GM12878 (cell line): ENCODE measurements at regions not wholly inside any gene's neighbourhood (a gene's known extent, or its start where the extent isn't known, plus 50 kb on each side); places are given as distances from the start of the nearest gene placed in this dataset.
A peak's percentile ranks its signal among the peaks of the same experiment; 100 is the strongest.

ENCODE experiments used
- ATAC-seq: fragments of 200-7000 bp; cut with Tn5 transposase; 3 replicates; pipeline ENCODE4 v1.9.1; 2020; ENCODE audit warnings: mild to moderate bottlenecking, moderate library complexity
- BruUV-seq: library from RNA; stranded (reverse); fragments of 400-500 nt; replicated peaks from 2 replicates; lab custom pipeline; 2021; lab: Mats Ljungman, UMichigan
- CTCF ChIA-PET: fragments of 300-600 bp; sonication (Branson Sonifier 250); formaldehyde crosslinking; extraction: SDS; loops from one replicate; lab custom pipeline; 2021; ENCODE audit warnings: inconsistent platforms; lab: Yijun Ruan, JAX
- POLR2A ChIA-PET: fragments of 350-600 bp; formaldehyde crosslinking; extraction: SDS; loops from one replicate; lab custom pipeline; 2021; ENCODE audit warnings: inconsistent platforms; lab: Charles Lee
- RAD21 ChIA-PET: fragments of 300-600 bp; sonication (Branson Sonifier 250); formaldehyde crosslinking; loops from one replicate; lab custom pipeline; 2023; ENCODE audit warnings: antibody characterized with exemption; ENCODE audit not compliant: unreplicated experiment; lab: Charles Lee
- SMC1A ChIA-PET: fragments of 300-600 bp; sonication (Branson Sonifier 250); formaldehyde crosslinking; loops from one replicate; lab custom pipeline; 2023; ENCODE audit not compliant: unreplicated experiment, uncharacterized antibody; lab: Charles Lee
- DNase-seq: peaks from one replicate; pipeline ENCODE4 v3.0.0-alpha.2; 2011; ENCODE audit warnings: low read depth, low spot score
- FAIRE-seq: peaks from 3 replicates; lab custom pipeline; 2011; peaks lifted over from hg19 to GRCh38; lab: Jason Lieb, UNC
- H2AFZ ChIP-seq: 2 replicates; pipeline ENCODE4 v1.6.0; 2011; ENCODE audit warnings: low read depth, low read length, control low read depth; ENCODE audit not compliant: control insufficient read depth
- H3K27ac ChIP-seq: 2 replicates; pipeline ENCODE4 v1.5.1; 2011; ENCODE audit warnings: control low read depth; ENCODE audit not compliant: control insufficient read depth, insufficient read depth
- H3K27me3 ChIP-seq, 2 experiments: replicated peaks in 1 of 2; 2 replicates each; pipeline versions ENCODE4 v1.6.0 to v1.6.1; 2011; ENCODE audit warnings: low read length in 1 of 2; ENCODE audit not compliant: control insufficient read depth in 2 of 2, insufficient read depth in 2 of 2
- H3K36me3 ChIP-seq, 2 experiments: 2 replicates each; pipeline ENCODE4 v1.5.1; 2011; ENCODE audit warnings: low read length in 1 of 2; ENCODE audit not compliant: control insufficient read depth in 2 of 2, insufficient read depth in 2 of 2
- H3K4me1 ChIP-seq: 2 replicates; pipeline ENCODE4 v1.6.1; 2011; ENCODE audit warnings: mild to moderate bottlenecking, low read length, moderate library complexity, mixed read lengths; ENCODE audit not compliant: control insufficient read depth, insufficient read depth
- H3K4me2 ChIP-seq: 2 replicates; pipeline ENCODE4 v1.6.0; 2011; ENCODE audit warnings: control low read depth; ENCODE audit not compliant: control insufficient read depth, insufficient read depth
- H3K4me3 ChIP-seq: fragments of 200-600 bp; sonication (generic); 2 replicates; pipeline ENCODE4 v1.5.1; 2016
- H3K79me2 ChIP-seq: 2 replicates; pipeline ENCODE4 v1.6.0; 2011; ENCODE audit warnings: low read length; ENCODE audit not compliant: control insufficient read depth, insufficient read depth
- H3K9ac ChIP-seq: 2 replicates; pipeline ENCODE4 v1.8.0; 2011; ENCODE audit warnings: low read length, control low read depth, mixed read lengths; ENCODE audit not compliant: control insufficient read depth, insufficient read depth
- H3K9me3 ChIP-seq: replicated peaks from 3 replicates; pipeline ENCODE4 v1.5.1; 2011; ENCODE audit warnings: mild to moderate bottlenecking, low read length; ENCODE audit not compliant: control insufficient read depth, insufficient read depth
- H4K20me1 ChIP-seq: 2 replicates; pipeline ENCODE4 v1.6.0; 2011; ENCODE audit not compliant: control insufficient read depth, insufficient read depth
- BACH1 ChIP-seq: fragments of 450-650 bp; IDR thresholded peaks from 2 replicates; pipeline ENCODE4 v1.6.1; 2017; ENCODE audit warnings: mild to moderate bottlenecking, borderline replicate concordance
- BCL3 ChIP-seq: IDR thresholded peaks from 2 replicates; pipeline ENCODE4 v1.6.1; 2011; ENCODE audit warnings: borderline replicate concordance, low read depth, mild to moderate bottlenecking, moderate library complexity, low read length; ENCODE audit not compliant: insufficient read depth, poor library complexity, severe bottlenecking
- JUNB ChIP-seq: IDR thresholded peaks from 2 replicates; pipeline ENCODE4 v1.6.1; 2016; ENCODE audit warnings: antibody characterized with exemption, mild to moderate bottlenecking
- NBN ChIP-seq: fragments of 450-650 bp; IDR thresholded peaks from 2 replicates; pipeline ENCODE4 v1.6.1; 2016
- NFIC ChIP-seq: IDR thresholded peaks from 2 replicates; pipeline ENCODE4 v1.6.1; 2012; ENCODE audit warnings: low read depth, mild to moderate bottlenecking, inconsistent platforms, low read length, moderate library complexity
- NFXL1 ChIP-seq: fragments of 450-650 bp; IDR thresholded peaks from 2 replicates; pipeline ENCODE4 v1.6.1; 2017; ENCODE audit warnings: antibody characterized with exemption, mild to moderate bottlenecking, borderline replicate concordance
- SMAD5 ChIP-seq: IDR thresholded peaks from 2 replicates; pipeline ENCODE4 v1.6.1; 2016; ENCODE audit warnings: antibody characterized with exemption, low read depth
- SMARCA5 ChIP-seq: fragments of 450-650 bp; IDR thresholded peaks from 2 replicates; pipeline ENCODE4 v1.6.1; 2017; ENCODE audit warnings: mild to moderate bottlenecking
- SUZ12 ChIP-seq: fragments of 200-600 bp; sonication (generic); IDR thresholded peaks from one replicate; pipeline ENCODE4 v1.6.1; 2018; ENCODE audit warnings: antibody characterized with exemption, mild to moderate bottlenecking; ENCODE audit not compliant: unreplicated experiment
- ZNF592 ChIP-seq: fragments of 450-650 bp; IDR thresholded peaks from 2 replicates; pipeline ENCODE4 v1.6.1; 2017; ENCODE audit warnings: mild to moderate bottlenecking, moderate library complexity
- WGBS: methylation state at CpG from one replicate; pipeline ENCODE4 v1.1.6; 2016; ENCODE audit warnings: low lambda C conversion rate; ENCODE audit not compliant: insufficient replicate concordance, insufficient coverage; ENCODE audit errors: missing lambda C conversion rate; 5-methylcytosine and 5-hydroxymethylcytosine counted together
- in situ Hi-C: fragments of 300-500 bp; cut with MboI; formaldehyde crosslinking; loops from 9 replicates; pipeline ENCODE4 v1.14.3; 2018; ENCODE audit warnings: mixed read lengths
- intact Hi-C: fragments of 100-400 bp; cut with micrococcal nuclease; formaldehyde crosslinking; loops from one replicate; pipeline ENCODE4 v1.14.2; 2022; ENCODE audit not compliant: unreplicated experiment

GRCh38 chr6:9388596-9388995 is 953.3 kb upstream of the SLC35B3 start:
- ChIA-PET SMC1A (interaction anchor here (3.2 kb wide), 1 partner anchor 13 kb away, joined by 14 read pairs; no protein-coding TSS in a partner anchor), RAD21 (no interaction called here), CTCF (interaction anchor here (0.8 kb wide), 1 partner anchor 13 kb away, joined by 3 read pairs; no protein-coding TSS in a partner anchor), POLR2A (no interaction called here)
- H3K27ac ChIP-seq = no peak overlapping the region
- no peak for FAIRE-seq
- H3K4me1 ChIP-seq = no peaks in the 10 kb centered on the region
- no peak overlapping the region for H2AFZ ChIP-seq
- H3K27me3 ChIP-seq = no peaks in the 10 kb centered on the region
- intact Hi-C loops = no loop called here
- no peaks in the 10 kb centered on the region for H3K36me3 ChIP-seq
- BruUV-seq = no TSS peak
- no peak overlapping the region for H3K9ac ChIP-seq
- no peaks in the 10 kb centered on the region for H3K79me2 ChIP-seq
- H4K20me1 ChIP-seq = no peaks in the 10 kb centered on the region
- no peak for ATAC-seq
- 0% methylated on average over 2 of the region's 2 CpGs for WGBS
- DNase-seq = no peak
- no peak overlapping the region for H3K4me3 ChIP-seq
- TF ChIP-seq SUZ12 (no peak), ZNF592 (no peak), NFXL1 (no peak), BCL3 (peak; percentile 23), BACH1 (no peak), SMAD5 (no peak), NBN (no peak), SMARCA5 (no peak), JUNB (0 out of 2 replicates have a peak, but pooled peaks have one; percentile 5), NFIC (no peak)
- H3K4me2 ChIP-seq = no peak overlapping the region
- no peaks in the 10 kb centered on the region for H3K9me3 ChIP-seq
- in situ Hi-C loops = no loop called here
